Neural progenitor cell (in vitro differentiated cells): ENCODE measurements at regions not wholly inside any gene's neighbourhood (a gene's known extent, or its start where the extent isn't known, plus 50 kb on each side); places are given as distances from the start of the nearest gene placed in this dataset.

Experiments used
- DNase-seq: peaks from one replicate; pipeline ENCODE4 v3.0.0-alpha.2; 2016; ENCODE audit warnings: low spot score
- H2AFZ ChIP-seq: fragments of 200-600 bp; sonication (generic); replicated peaks from 2 replicates; pipeline ENCODE4 v1.6.1; 2016; ENCODE audit warnings: antibody characterized with exemption
- H3F3A ChIP-seq: fragments of 200-600 bp; sonication (generic); 2 replicates; pipeline ENCODE4 v1.6.1; 2016; ENCODE audit warnings: antibody characterized with exemption, low read depth
- H3K27ac ChIP-seq: fragments of 200-600 bp; sonication (generic); 2 replicates; pipeline ENCODE4 v1.5.1; 2016; ENCODE audit warnings: mild to moderate bottlenecking
- H3K27me3 ChIP-seq: fragments of 200-600 bp; sonication (generic); 2 replicates; pipeline ENCODE4 v1.6.1; 2016; ENCODE audit warnings: mild to moderate bottlenecking, moderate library complexity
- H3K36me3 ChIP-seq: fragments of 200-600 bp; sonication (generic); 2 replicates; pipeline ENCODE4 v1.5.1; 2016
- H3K4me1 ChIP-seq: fragments of 200-600 bp; sonication (generic); 2 replicates; pipeline ENCODE4 v1.6.1; 2016; ENCODE audit warnings: mixed run types
- H3K4me2 ChIP-seq: fragments of 200-600 bp; sonication (generic); 2 replicates; pipeline ENCODE4 v1.6.1; 2016
- H3K4me3 ChIP-seq: fragments of 200-600 bp; sonication (generic); 2 replicates; pipeline ENCODE4 v1.5.1; 2016
- H3K79me2 ChIP-seq: fragments of 200-600 bp; sonication (generic); 2 replicates; pipeline ENCODE4 v1.6.1; 2016; ENCODE audit warnings: low read depth
- H3K9ac ChIP-seq: fragments of 200-600 bp; sonication (generic); 2 replicates; pipeline ENCODE4 v1.6.1; 2016
- H3K9me3 ChIP-seq: fragments of 200-600 bp; sonication (generic); 2 replicates; pipeline ENCODE4 v1.5.1; 2016; ENCODE audit warnings: low read depth
- H4K20me1 ChIP-seq: fragments of 200-600 bp; sonication (generic); 2 replicates; pipeline ENCODE4 v1.6.1; 2016; ENCODE audit warnings: low read depth
- H3K27ac Mint-ChIP-seq: 3 replicates; pipeline ENCODE4 v1.8.0; 2021; ENCODE audit warnings: mixed read lengths
- H3K27me3 Mint-ChIP-seq: 2 replicates; pipeline ENCODE4 v1.8.0; 2022; ENCODE audit warnings: low read depth, mild to moderate bottlenecking, inconsistent platforms, moderate library complexity, mixed read lengths; ENCODE audit not compliant: insufficient read depth
- H3K36me3 Mint-ChIP-seq: 3 replicates; pipeline ENCODE4 v1.8.0; 2021; ENCODE audit warnings: mixed read lengths
- H3K4me1 Mint-ChIP-seq: 3 replicates; pipeline ENCODE4 v1.8.0; 2021; ENCODE audit warnings: mixed read lengths
- H3K4me3 Mint-ChIP-seq: 3 replicates; pipeline ENCODE4 v1.8.0; 2021; ENCODE audit warnings: mild to moderate bottlenecking, moderate library complexity, mixed read lengths
- H3K9me3 Mint-ChIP-seq: 3 replicates; pipeline ENCODE4 v1.8.0; 2020; ENCODE audit warnings: mixed read lengths
- CTCF ChIP-seq: fragments of 200-600 bp; sonication (generic); IDR thresholded peaks from 2 replicates; pipeline ENCODE4 v1.5.1; 2017; ENCODE audit warnings: antibody characterized with exemption, mild to moderate bottlenecking
- EZH2 ChIP-seq: fragments of 200-600 bp; sonication (generic); IDR thresholded peaks from 2 replicates; pipeline ENCODE4 v1.6.1; 2017; ENCODE audit warnings: antibody characterized with exemption, mild to moderate bottlenecking, moderate library complexity
- EZH2phosphoT487 ChIP-seq: fragments of 200-600 bp; sonication (generic); IDR thresholded peaks from 2 replicates; pipeline ENCODE4 v1.6.1; 2017; ENCODE audit warnings: antibody characterized with exemption

- peaks cover 20% of the 10 kb centered on the region for H3K4me1 ChIP-seq
- H3K27me3 ChIP-seq: no peaks in the 10 kb centered on the region
- Mint-ChIP-seq H3K27me3 (peaks cover 2% of the 10 kb centered on the region), H3K9me3 (no peaks in the 10 kb centered on the region), H3K36me3 (no peaks in the 10 kb centered on the region), H3K27ac (no peak overlapping the region), H3K4me1 (peaks cover 6% of the 10 kb centered on the region), H3K4me3 (no peak overlapping the region)
- no peaks in the 10 kb centered on the region for H3K36me3 ChIP-seq
- no peaks in the 10 kb centered on the region for H3F3A ChIP-seq
- no peak for DNase-seq
- no peaks in the 10 kb centered on the region for H4K20me1 ChIP-seq
- no peaks in the 10 kb centered on the region for H3K79me2 ChIP-seq
- H3K4me3 ChIP-seq: no peak overlapping the region
- TF ChIP-seq EZH2phosphoT487 (no peak), EZH2 (no peak), CTCF (no peak)
- H3K9ac ChIP-seq: no peak overlapping the region
- no peak overlapping the region for H2AFZ ChIP-seq
- H3K27ac ChIP-seq: no peak overlapping the region
- H3K4me2 ChIP-seq: no peak overlapping the region
- H3K9me3 ChIP-seq: no peaks in the 10 kb centered on the region
These were observed 535.2 kb upstream of the CLINT1 start for GRCh38 chr5:158394102-158394501.

- H3K27ac Mint-ChIP-seq: no peak overlapping the region
- Histone ChIP-seq H3K4me1 (peaks cover 20% of the 10 kb centered on the region), H3K9ac (no peak overlapping the region), H3K36me3 (no peaks in the 10 kb centered on the region), H3K27ac (no peak overlapping the region), H3K4me2 (no peak overlapping the region), H4K20me1 (no peaks in the 10 kb centered on the region), H3K9me3 (no peaks in the 10 kb centered on the region), H2AFZ (no peak overlapping the region), H3F3A (no peaks in the 10 kb centered on the region), H3K27me3 (no peaks in the 10 kb centered on the region), H3K79me2 (no peaks in the 10 kb centered on the region), H3K4me3 (no peak overlapping the region)
- no peaks in the 10 kb centered on the region for H3K9me3 Mint-ChIP-seq
- H3K27me3 Mint-ChIP-seq: peaks cover 2% of the 10 kb centered on the region
- no peak for DNase-seq
- peaks cover 9% of the 10 kb centered on the region for H3K4me1 Mint-ChIP-seq
- no peaks in the 10 kb centered on the region for H3K36me3 Mint-ChIP-seq
- H3K4me3 Mint-ChIP-seq: no peak overlapping the region
- no peak for TF ChIP-seq EZH2phosphoT487
- TF ChIP-seq CTCF: no peak
- no peak for TF ChIP-seq EZH2
These were observed 534.5 kb upstream of the CLINT1 start for GRCh38 chr5:158393457-158393856.

- no peak overlapping the region for H3K4me3 ChIP-seq
- H3K4me1 ChIP-seq: peaks cover 20% of the 10 kb centered on the region
- no peak overlapping the region for H3K27ac Mint-ChIP-seq
- no peaks in the 10 kb centered on the region for H3K27me3 ChIP-seq
- H3K9me3 Mint-ChIP-seq: no peaks in the 10 kb centered on the region
- H3K4me1 Mint-ChIP-seq: peaks cover 12% of the 10 kb centered on the region
- no peak overlapping the region for H3K9ac ChIP-seq
- no peaks in the 10 kb centered on the region for H3K36me3 Mint-ChIP-seq
- H2AFZ ChIP-seq: no peak overlapping the region
- no peaks in the 10 kb centered on the region for H3K36me3 ChIP-seq
- DNase-seq: no peak
- H3K27me3 Mint-ChIP-seq: peaks cover 2% of the 10 kb centered on the region
- no peak overlapping the region for H3K4me2 ChIP-seq
- H3K4me3 Mint-ChIP-seq: no peak overlapping the region
- no peaks in the 10 kb centered on the region for H3F3A ChIP-seq
- H3K79me2 ChIP-seq: no peaks in the 10 kb centered on the region
- TF ChIP-seq EZH2phosphoT487 (no peak), CTCF (no peak), EZH2 (no peak)
- no peaks in the 10 kb centered on the region for H3K9me3 ChIP-seq
- no peaks in the 10 kb centered on the region for H4K20me1 ChIP-seq
- H3K27ac ChIP-seq: no peak overlapping the region
These were observed 533.8 kb upstream of the CLINT1 start for GRCh38 chr5:158392753-158393152.

DNA sequence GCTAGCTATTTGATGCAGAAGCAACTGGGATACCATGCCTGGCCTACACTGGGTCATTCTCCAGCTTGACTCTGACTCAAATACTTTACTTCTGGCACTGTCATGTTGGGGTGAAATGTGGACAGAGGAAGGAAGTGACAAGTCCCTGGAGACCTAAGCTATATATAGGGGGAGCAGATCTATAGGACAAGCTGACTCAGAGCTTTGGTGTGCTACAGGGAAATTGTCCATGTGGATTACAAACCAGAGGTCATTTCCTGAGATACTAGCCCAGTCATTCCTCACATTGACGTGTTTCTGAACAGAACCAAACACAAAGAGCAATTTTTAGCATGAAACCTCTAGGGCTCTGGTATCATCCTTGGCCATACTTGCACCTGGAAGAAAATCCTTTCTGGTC, 531.6 kb upstream of the CLINT1 start:
- Histone ChIP-seq H3K4me1 (peaks cover 5% of the 10 kb centered on the region), H3K4me3 (no peak overlapping the region), H3K27me3 (no peaks in the 10 kb centered on the region), H3K4me2 (no peak overlapping the region), H3K36me3 (no peaks in the 10 kb centered on the region), H3K27ac (no peak overlapping the region), H2AFZ (no peak overlapping the region), H3K79me2 (no peaks in the 10 kb centered on the region), H3F3A (no peaks in the 10 kb centered on the region), H3K9me3 (no peaks in the 10 kb centered on the region), H4K20me1 (no peaks in the 10 kb centered on the region), H3K9ac (no peak overlapping the region)
- no peak overlapping the region for H3K27ac Mint-ChIP-seq
- no peaks in the 10 kb centered on the region for H3K36me3 Mint-ChIP-seq
- H3K4me1 Mint-ChIP-seq: peaks cover 9% of the 10 kb centered on the region
- peaks cover 2% of the 10 kb centered on the region for H3K27me3 Mint-ChIP-seq
- H3K9me3 Mint-ChIP-seq: no peaks in the 10 kb centered on the region
- H3K4me3 Mint-ChIP-seq: no peak overlapping the region
- no peak for DNase-seq
- TF ChIP-seq EZH2: no peak
- TF ChIP-seq CTCF: no peak
- TF ChIP-seq EZH2phosphoT487: no peak
